C4-2B (cell line): ENCODE measurements at regions not wholly inside any gene's neighbourhood (a gene's known extent, or its start where the extent isn't known, plus 50 kb on each side); places are given as distances from the start of the nearest gene placed in this dataset.

Experiments
- H3K27ac ChIP-seq: fragments of 450-650 bp; 2 replicates; pipeline ENCODE4 v1.5.1; 2017
- ZFX ChIP-seq: fragments of 450-650 bp; IDR thresholded peaks from 2 replicates; pipeline ENCODE4 v1.6.1; 2017
- TF ChIP-seq, protein P1 (sequence below): fragments of 450-650 bp; conservative IDR thresholded peaks from 2 replicates; pipeline ENCODE4 v1.5.1; 2017; ENCODE audit warnings: mild to moderate bottlenecking

GRCh38 chr4:136554033-136554432 is 978.3 kb downstream of the PCDH18 start:
- H3K27ac ChIP-seq: no peak overlapping the region
- no peak for TF ChIP-seq ZFX

- no peak overlapping the region for H3K27ac ChIP-seq
- TF ChIP-seq, protein P1, sequence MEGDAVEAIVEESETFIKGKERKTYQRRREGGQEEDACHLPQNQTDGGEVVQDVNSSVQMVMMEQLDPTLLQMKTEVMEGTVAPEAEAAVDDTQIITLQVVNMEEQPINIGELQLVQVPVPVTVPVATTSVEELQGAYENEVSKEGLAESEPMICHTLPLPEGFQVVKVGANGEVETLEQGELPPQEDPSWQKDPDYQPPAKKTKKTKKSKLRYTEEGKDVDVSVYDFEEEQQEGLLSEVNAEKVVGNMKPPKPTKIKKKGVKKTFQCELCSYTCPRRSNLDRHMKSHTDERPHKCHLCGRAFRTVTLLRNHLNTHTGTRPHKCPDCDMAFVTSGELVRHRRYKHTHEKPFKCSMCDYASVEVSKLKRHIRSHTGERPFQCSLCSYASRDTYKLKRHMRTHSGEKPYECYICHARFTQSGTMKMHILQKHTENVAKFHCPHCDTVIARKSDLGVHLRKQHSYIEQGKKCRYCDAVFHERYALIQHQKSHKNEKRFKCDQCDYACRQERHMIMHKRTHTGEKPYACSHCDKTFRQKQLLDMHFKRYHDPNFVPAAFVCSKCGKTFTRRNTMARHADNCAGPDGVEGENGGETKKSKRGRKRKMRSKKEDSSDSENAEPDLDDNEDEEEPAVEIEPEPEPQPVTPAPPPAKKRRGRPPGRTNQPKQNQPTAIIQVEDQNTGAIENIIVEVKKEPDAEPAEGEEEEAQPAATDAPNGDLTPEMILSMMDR: no peak
- no peak for TF ChIP-seq ZFX
Observed at GRCh38 chr4:136551753-136552152, 980.5 kb downstream of the PCDH18 start.

- no peak overlapping the region for H3K27ac ChIP-seq
- TF ChIP-seq, protein P1: no peak
- TF ChIP-seq ZFX: no peak
Observed at GRCh38 chr4:136540747-136541146, 991.5 kb downstream of the PCDH18 start.

DNA sequence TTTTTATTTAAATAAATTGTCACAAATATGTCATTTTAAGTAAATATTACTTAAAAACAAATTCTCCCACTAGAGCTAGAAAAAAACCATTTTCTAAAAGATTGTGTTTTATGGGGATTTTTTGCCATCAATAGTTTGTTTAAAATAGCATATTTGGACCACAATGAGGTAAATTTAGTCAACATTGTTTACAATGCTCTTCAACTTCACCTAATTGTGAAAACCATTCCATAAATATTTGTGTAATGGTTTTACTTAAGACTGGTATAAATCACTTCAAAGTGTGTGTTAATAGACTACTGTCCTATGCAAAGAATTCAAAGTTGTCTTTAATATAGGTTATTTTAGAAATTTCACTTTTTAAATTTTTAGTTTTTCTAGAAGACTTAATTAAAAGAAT is 1004.2 kb downstream of the PCDH18 start:
- TF ChIP-seq, protein P1: no peak
- no peak for TF ChIP-seq ZFX
- H3K27ac ChIP-seq: no peak overlapping the region

- no peak overlapping the region for H3K27ac ChIP-seq
- TF ChIP-seq ZFX: no peak
- TF ChIP-seq, protein P1: no peak
Observed at GRCh38 chr4:136526517-136526916, 1005.8 kb downstream of the PCDH18 start.

GRCh38 chr4:136524039-136524438 is 1008.3 kb downstream of the PCDH18 start:
- TF ChIP-seq, protein P1: no peak
- TF ChIP-seq ZFX: no peak
- no peak overlapping the region for H3K27ac ChIP-seq

DNA sequence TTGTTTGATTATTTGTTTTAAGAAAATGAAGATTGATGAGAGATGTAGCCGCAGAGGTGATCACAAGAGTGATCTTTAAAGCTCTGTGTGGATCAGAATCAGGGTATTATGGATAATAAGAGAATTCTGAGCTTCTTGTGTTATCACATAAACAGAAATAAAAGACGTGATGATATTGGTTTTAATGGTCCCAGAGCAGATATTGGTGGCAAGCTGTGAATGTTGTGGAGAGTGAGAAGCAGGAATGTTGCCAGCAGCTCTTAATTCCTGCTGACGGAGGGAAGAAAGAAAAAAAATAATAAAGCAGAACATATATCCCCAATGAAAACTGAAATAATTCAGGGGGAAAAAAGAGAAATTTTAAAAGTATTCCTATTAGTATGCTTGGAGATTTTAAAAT is 1015.9 kb downstream of the PCDH18 start:
- no peak for TF ChIP-seq ZFX
- TF ChIP-seq, protein P1: no peak
- no peak overlapping the region for H3K27ac ChIP-seq

- no peak overlapping the region for H3K27ac ChIP-seq
- TF ChIP-seq, protein P1: no peak
- no peak for TF ChIP-seq ZFX
Observed at GRCh38 chr4:136505020-136505419, 1027.3 kb downstream of the PCDH18 start.
